Esophagus muscularis mucosa (tissue), 3 donors: ENCODE measurements at regions not wholly inside any gene's neighbourhood (a gene's known extent, or its start where the extent isn't known, plus 50 kb on each side); places are given as distances from the start of the nearest gene placed in this dataset.

Experiments
- CTCF ChIP-seq, 3 experiments: fragments of 200-600 bp in 2 of 3; fragments of 450-650 bp in 1 of 3; sonication (generic) in 2 of 3; IDR thresholded peaks; one replicate each; pipeline ENCODE4 v1.5.1; 2017 to 2019; ENCODE audit warnings: antibody characterized with exemption in 3 of 3, mild to moderate bottlenecking in 2 of 3, moderate library complexity in 1 of 3
- POLR2A ChIP-seq: fragments of 450-650 bp; IDR thresholded peaks from one replicate; pipeline ENCODE4 v1.6.1; 2017; ENCODE audit warnings: antibody characterized with exemption, moderate library complexity, mild to moderate bottlenecking, low read depth
- POLR2AphosphoS5 ChIP-seq, 2 donors: sonication (generic); formaldehyde crosslinking; IDR thresholded peaks; one replicate each; pipeline ENCODE4 v1.6.1; 2017; ENCODE audit warnings: antibody characterized with exemption in 2 of 2

DNA sequence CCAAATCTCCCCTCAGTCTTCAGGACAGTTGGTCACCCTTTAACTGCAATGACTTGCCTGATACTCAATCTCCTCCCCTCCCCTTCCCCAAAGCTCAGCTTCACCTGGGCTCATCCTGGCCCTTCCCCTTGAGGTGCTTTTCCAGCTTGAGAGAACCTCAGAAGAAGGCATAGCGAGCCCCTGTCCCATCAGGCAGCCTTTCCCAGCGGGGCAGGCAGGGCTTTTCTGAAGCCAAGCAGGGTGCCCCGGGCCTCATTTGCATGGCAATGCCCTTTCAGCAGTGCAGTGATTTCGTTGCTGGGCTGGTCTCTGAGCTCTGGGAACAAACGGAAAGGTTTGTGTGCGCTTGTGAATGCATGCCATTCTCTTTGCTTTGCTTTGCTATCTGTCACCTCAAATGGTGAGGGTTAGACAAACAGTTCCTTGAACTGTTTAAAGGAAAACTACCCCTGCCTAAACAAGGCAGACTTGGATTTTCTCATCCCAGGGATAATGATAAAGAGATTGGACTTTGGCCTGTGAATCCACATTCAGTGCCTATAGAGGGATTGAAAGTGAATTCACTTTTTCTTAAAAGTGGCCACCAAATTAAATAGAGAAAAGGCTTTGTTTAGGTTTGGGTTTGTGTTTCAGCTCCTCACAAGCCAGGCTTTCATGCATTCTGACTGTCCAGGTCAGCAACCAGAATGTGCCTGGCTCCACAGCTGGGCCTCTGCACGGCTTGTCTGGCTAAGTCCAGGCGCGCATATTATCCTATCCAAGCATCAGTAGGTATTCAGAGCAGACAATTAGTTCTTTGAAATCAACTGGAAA lies 165.3 kb downstream of the ZNF608 start:
- TF ChIP-seq POLR2A (no peak), CTCF (IDR thresholded peaks at IDR 0.05) (no peak), POLR2AphosphoS5 (IDR thresholded peaks at IDR 0.05) (no peak)
